Caco-2 (cell line): ENCODE measurements at regions not wholly inside any gene's neighbourhood (a gene's known extent, or its start where the extent isn't known, plus 50 kb on each side); places are given as distances from the start of the nearest gene placed in this dataset.

Source experiments
- BruUV-seq: library from RNA; stranded (reverse); fragments of 400-500 nt; replicated peaks from 2 replicates; lab custom pipeline; 2021; lab: Mats Ljungman, UMichigan
- CTCF ChIA-PET: fragments of 300-600 bp; sonication (Branson Sonifier 250); formaldehyde crosslinking; loops from one replicate; lab custom pipeline; 2022; ENCODE audit warnings: antibody characterized with exemption; lab: Charles Lee
- POLR2A ChIA-PET: fragments of 300-600 bp; sonication (Branson Sonifier 250); formaldehyde crosslinking; loops from one replicate; lab custom pipeline; 2022; ENCODE audit warnings: antibody characterized with exemption; lab: Charles Lee
- DNase-seq, 2 experiments: peaks; one replicate each; pipeline versions ENCODE4 v3.0.0 to v3.0.0-alpha.2; 2020 to 2022
- H3K27me3 ChIP-seq: replicated peaks from 2 replicates; pipeline ENCODE4 v1.6.0; 2011; ENCODE audit warnings: low read length; ENCODE audit not compliant: control insufficient read depth, insufficient read depth
- H3K36me3 ChIP-seq: 2 replicates; pipeline ENCODE4 v1.5.1; 2011; ENCODE audit warnings: low read length; ENCODE audit not compliant: control insufficient read depth, insufficient read depth
- H3K4me1 ChIP-seq: fragments of 250-450 bp; sonication (Bioruptor Pico); 2 replicates; pipeline ENCODE4 v1.5.1; 2020; ENCODE audit warnings: mild to moderate bottlenecking
- H3K4me3 ChIP-seq: 2 replicates; pipeline ENCODE4 v1.5.1; 2011; ENCODE audit warnings: low read depth, mild to moderate bottlenecking, control low read depth, low read length
- H3K9me3 ChIP-seq: fragments of 250-450 bp; sonication (Bioruptor Pico); 2 replicates; pipeline ENCODE4 v1.5.1; 2020; ENCODE audit warnings: mild to moderate bottlenecking, moderate library complexity
- H3K27ac Mint-ChIP-seq: one replicate; pipeline ENCODE4 v1.8.0; 2022; ENCODE audit warnings: mixed read lengths; ENCODE audit not compliant: unreplicated experiment
- H3K27me3 Mint-ChIP-seq: one replicate; pipeline ENCODE4 v1.8.0; 2022; ENCODE audit warnings: mixed read lengths; ENCODE audit not compliant: insufficient read depth, unreplicated experiment
- H3K36me3 Mint-ChIP-seq: one replicate; pipeline ENCODE4 v1.8.0; 2022; ENCODE audit warnings: mild to moderate bottlenecking, mixed read lengths; ENCODE audit not compliant: insufficient read depth, unreplicated experiment
- H3K4me1 Mint-ChIP-seq: one replicate; pipeline ENCODE4 v1.8.0; 2022; ENCODE audit warnings: low read depth, mixed read lengths; ENCODE audit not compliant: unreplicated experiment
- H3K4me3 Mint-ChIP-seq: one replicate; pipeline ENCODE4 v1.8.0; 2022; ENCODE audit warnings: mild to moderate bottlenecking, moderate library complexity, mixed read lengths; ENCODE audit not compliant: unreplicated experiment
- H3K9me3 Mint-ChIP-seq: one replicate; pipeline ENCODE4 v1.8.0; 2022; ENCODE audit warnings: mixed read lengths; ENCODE audit not compliant: unreplicated experiment
- CTCF ChIP-seq, 2 experiments: fragments of 200-600 bp in 1 of 2; IDR thresholded peaks; 1 replicate in 1 of 2; 2 replicates in 1 of 2; pipeline versions ENCODE4 v1.5.1 to v1.8.0; 2011 to 2022; ENCODE audit warnings: antibody characterized with exemption in 1 of 2, control low read depth in 1 of 2, inconsistent platforms in 1 of 2, low read depth in 1 of 2, low read length in 1 of 2, mild to moderate bottlenecking in 1 of 2, moderate library complexity in 1 of 2; ENCODE audit not compliant: insufficient read depth in 1 of 2, severe bottlenecking in 1 of 2, unreplicated experiment in 1 of 2
- intact Hi-C: fragments of 100-400 bp; cut with micrococcal nuclease; formaldehyde crosslinking; loops from one replicate; pipeline ENCODE4 v1.10.0; 2022; ENCODE audit not compliant: unreplicated experiment

DNA sequence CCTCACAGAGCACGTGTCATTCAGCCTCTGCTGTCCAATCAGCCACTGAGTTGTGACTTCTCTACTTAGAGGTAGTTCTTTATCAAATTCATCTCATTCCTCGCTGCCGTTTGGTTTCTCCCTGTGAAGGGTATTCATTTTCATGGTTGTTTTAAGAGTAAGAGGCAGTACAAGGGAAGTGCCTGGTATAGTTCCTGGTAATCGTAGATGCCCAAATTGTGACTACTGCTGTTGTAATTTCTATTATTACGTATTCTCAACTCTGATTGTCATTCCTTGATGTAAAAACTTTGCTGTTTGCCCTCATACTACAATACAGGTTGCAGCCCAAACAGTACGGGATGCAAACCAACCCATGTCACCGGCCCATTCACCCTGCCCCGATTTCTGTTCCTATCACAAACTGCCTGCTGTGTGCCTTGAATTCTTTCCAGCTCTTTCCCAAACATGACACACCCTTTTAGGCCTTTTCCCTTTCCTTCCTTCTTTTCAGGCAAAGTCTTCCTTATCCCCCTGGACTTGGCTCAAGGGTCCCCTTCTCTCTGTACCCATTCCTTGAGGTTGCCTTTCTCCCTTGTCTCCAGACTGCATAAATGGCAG, 93.0 kb downstream of the SLC25A47 start:
- no peaks in the 10 kb centered on the region for H3K27me3 Mint-ChIP-seq
- intact Hi-C loops = no loop called here
- POLR2A ChIA-PET = no interaction called here
- no peaks in the 10 kb centered on the region for H3K36me3 Mint-ChIP-seq
- Histone ChIP-seq H3K27me3 (no peaks in the 10 kb centered on the region), H3K4me3 (no peak overlapping the region), H3K9me3 (no peaks in the 10 kb centered on the region), H3K4me1 (no peaks in the 10 kb centered on the region), H3K36me3 (no peaks in the 10 kb centered on the region)
- BruUV-seq = no TSS peak
- DNase-seq = no peak
- no peaks in the 10 kb centered on the region for H3K9me3 Mint-ChIP-seq
- H3K4me3 Mint-ChIP-seq = no peak overlapping the region
- no peak overlapping the region for H3K27ac Mint-ChIP-seq
- CTCF ChIA-PET = no interaction called here
- no peak for TF ChIP-seq CTCF (IDR thresholded peaks at IDR 0.05; ENCODE audit: insufficient read depth in 1 of 2, low read depth in 1 of 2, low read length in 1 of 2, severe bottlenecking in 1 of 2, unreplicated experiment in 1 of 2)
- H3K4me1 Mint-ChIP-seq = peaks cover 7% of the 10 kb centered on the region

GRCh38 chr14:100416921-100417860, 94.1 kb downstream of the SLC25A47 start:
- Mint-ChIP-seq H3K4me3 (no peak overlapping the region), H3K9me3 (no peaks in the 10 kb centered on the region), H3K27ac (no peak overlapping the region), H3K36me3 (no peaks in the 10 kb centered on the region), H3K4me1 (peaks cover 7% of the 10 kb centered on the region), H3K27me3 (no peaks in the 10 kb centered on the region)
- no TSS peak for BruUV-seq
- H3K4me1 ChIP-seq = no peaks in the 10 kb centered on the region
- ChIA-PET CTCF (interaction anchor here (0.8 to 1.0 kb wide), 2 partner anchors 31 to 229 kb away, joined by 3 to 6 read pairs; no protein-coding TSS in a partner anchor), POLR2A (no interaction called here)
- no peaks in the 10 kb centered on the region for H3K9me3 ChIP-seq
- no peak overlapping the region for H3K4me3 ChIP-seq
- intact Hi-C loops = no loop called here
- peak in 1 of 2 experiments; percentile 36 for DNase-seq
- TF ChIP-seq CTCF (IDR thresholded peaks at IDR 0.05; ENCODE audit: insufficient read depth in 1 of 2, low read depth in 1 of 2, low read length in 1 of 2, severe bottlenecking in 1 of 2, unreplicated experiment in 1 of 2) = peak in 1 of 2 experiments; percentile 40
- H3K27me3 ChIP-seq = no peaks in the 10 kb centered on the region
- no peaks in the 10 kb centered on the region for H3K36me3 ChIP-seq

DNA sequence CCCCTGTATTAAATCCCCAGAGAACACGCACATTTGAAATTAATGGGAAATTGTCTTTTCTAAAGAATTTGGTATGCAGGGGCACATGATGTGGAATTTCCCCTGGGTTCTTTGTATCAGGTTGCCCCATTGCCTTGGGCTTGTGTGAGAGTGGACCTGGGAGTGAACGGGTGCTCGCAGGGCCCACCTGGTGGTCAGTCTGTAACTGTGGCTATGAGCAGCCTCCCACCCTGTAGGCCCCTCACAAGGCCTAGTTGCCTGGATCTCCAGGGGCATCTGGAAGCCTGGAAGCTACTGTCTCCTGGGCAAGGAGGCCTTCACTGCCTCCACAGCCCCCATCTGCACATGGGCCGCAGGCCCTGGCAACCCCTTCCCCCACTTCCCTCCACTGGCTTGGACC, 96.7 kb downstream of the SLC25A47 start:
- Mint-ChIP-seq H3K27ac (no peak overlapping the region), H3K4me1 (peaks cover 7% of the 10 kb centered on the region), H3K36me3 (no peaks in the 10 kb centered on the region), H3K27me3 (no peaks in the 10 kb centered on the region), H3K9me3 (no peaks in the 10 kb centered on the region), H3K4me3 (no peak overlapping the region)
- Histone ChIP-seq H3K9me3 (no peaks in the 10 kb centered on the region), H3K4me1 (no peaks in the 10 kb centered on the region), H3K36me3 (no peaks in the 10 kb centered on the region), H3K27me3 (no peaks in the 10 kb centered on the region), H3K4me3 (no peak overlapping the region)
- BruUV-seq = no TSS peak
- ChIA-PET CTCF (interaction anchor here (0.9 to 1.7 kb wide), 3 partner anchors 20 to 244 kb away, joined by 3 to 4 read pairs (median 4); no protein-coding TSS in a partner anchor), POLR2A (no interaction called here)
- peak in 1 of 2 experiments; percentile 38 for DNase-seq
- TF ChIP-seq CTCF (IDR thresholded peaks at IDR 0.05; ENCODE audit: insufficient read depth in 1 of 2, low read depth in 1 of 2, low read length in 1 of 2, severe bottlenecking in 1 of 2, unreplicated experiment in 1 of 2) = peak in 1 of 2 experiments; percentile 59
- intact Hi-C loops = loop anchor here (1.0 kb wide), 1 partner anchor 35 kb away; no protein-coding TSS in a partner anchor
